Stimulated activated CD4-positive, alpha-beta T cell treated with anti-CD3 and anti-CD28 coated beads, Interleukin-4, amount 100 ng/mL, for 1 hour (primary cell): ENCODE measurements at regions not wholly inside any gene's neighbourhood (a gene's known extent, or its start where the extent isn't known, plus 50 kb on each side); places are given as distances from the start of the nearest gene placed in this dataset.
"Not testable (repeated sequence)": the region's sequence is repeated elsewhere in the genome, so short reads cannot be mapped to it uniquely, and the experiment has no call there.

Source experiments
- DNase-seq: peaks from one replicate; pipeline ENCODE4 v3.0.0-alpha.2; 2020

- no peak for DNase-seq
Observed at GRCh38 chr3:106423321-106424225, 554.8 kb upstream of the CBLB start.

- no peak for DNase-seq
Observed at GRCh38 chr3:106425026-106425425, 556.2 kb upstream of the CBLB start.

- DNase-seq = no peak
Observed at GRCh38 chr3:106425916-106426315, 557.1 kb upstream of the CBLB start.

- DNase-seq = no peak
Observed at GRCh38 chr3:106428565-106428994, 559.8 kb upstream of the CBLB start.

GRCh38 chr3:106431721-106432120 is 562.9 kb upstream of the CBLB start:
- DNase-seq = no peak

- no peak for DNase-seq
Observed at GRCh38 chr3:106435899-106436453, 567.2 kb upstream of the CBLB start.

- no peak for DNase-seq
Observed at GRCh38 chr3:106438887-106439286, 570.1 kb upstream of the CBLB start.

GRCh38 chr3:106440672-106441071 is 571.9 kb upstream of the CBLB start:
- DNase-seq = no peak

- no peak for DNase-seq
Observed at GRCh38 chr3:106446271-106446670, 577.5 kb upstream of the CBLB start.

GRCh38 chr3:106447723-106448301 is 579.0 kb upstream of the CBLB start:
- DNase-seq = no peak

- DNase-seq = not testable (repeated sequence)
Observed at GRCh38 chr3:106448372-106448966, 579.7 kb upstream of the CBLB start.

GRCh38 chr3:106452096-106452495 is 583.3 kb upstream of the CBLB start:
- DNase-seq = no peak

- no peak for DNase-seq
Observed at GRCh38 chr3:106454497-106454896, 585.7 kb upstream of the CBLB start.

- DNase-seq = no peak
Observed at GRCh38 chr3:106457281-106458180, 588.7 kb upstream of the CBLB start.

- DNase-seq = no peak
Observed at GRCh38 chr3:106458952-106459351, 590.1 kb upstream of the CBLB start.

GRCh38 chr3:106466881-106467280 is 598.1 kb upstream of the CBLB start:
- no peak for DNase-seq

GRCh38 chr3:106473576-106474475 is 605.0 kb upstream of the CBLB start:
- no peak for DNase-seq

GRCh38 chr3:106482451-106482850 is 613.6 kb upstream of the CBLB start:
- no peak for DNase-seq

GRCh38 chr3:106485217-106485616 is 616.4 kb upstream of the CBLB start:
- DNase-seq = no peak

- DNase-seq = no peak
Observed at GRCh38 chr3:106485802-106486201, 617.0 kb upstream of the CBLB start.

- not testable (repeated sequence) for DNase-seq
Observed at GRCh38 chr3:106486945-106487639, 618.3 kb upstream of the CBLB start.
